Spinal cord (tissue), 9 donors: ENCODE measurements at regions not wholly inside any gene's neighbourhood (a gene's known extent, or its start where the extent isn't known, plus 50 kb on each side); places are given as distances from the start of the nearest gene placed in this dataset.
"Not testable (repeated sequence)": the region's sequence is repeated elsewhere in the genome, so short reads cannot be mapped to it uniquely, and the experiment has no call there.

Source experiments
- DNase-seq, 6 donors: peaks; one replicate each; pipeline versions ENCODE4 v3.0.0 to v3.0.0-alpha.2; 2013 to 2015; ENCODE audit warnings: low spot score in 6 of 6, low read depth in 4 of 6
- H3K27ac ChIP-seq: one replicate; pipeline ENCODE4 v1.5.1; 2013; ENCODE audit warnings: low read depth, low read length, control low read depth
- H3K27me3 ChIP-seq: one replicate; pipeline ENCODE4 v1.6.1; 2013; ENCODE audit warnings: low read length; ENCODE audit not compliant: control insufficient read depth, insufficient read depth
- H3K36me3 ChIP-seq: one replicate; pipeline ENCODE4 v1.6.1; 2013; ENCODE audit warnings: low read length; ENCODE audit not compliant: control insufficient read depth, insufficient read depth
- H3K4me1 ChIP-seq: one replicate; pipeline ENCODE4 v1.6.1; 2013; ENCODE audit warnings: low read length; ENCODE audit not compliant: control insufficient read depth, insufficient read depth
- H3K4me3 ChIP-seq: one replicate; pipeline ENCODE4 v1.5.1; 2013; ENCODE audit warnings: low read depth, low read length, control low read depth
- H3K9me3 ChIP-seq: one replicate; pipeline ENCODE4 v1.6.1; 2013; ENCODE audit warnings: low read length; ENCODE audit not compliant: control insufficient read depth, insufficient read depth
- WGBS: methylation state at CpG from one replicate; pipeline ENCODE4 v1.1.5; 2013; ENCODE audit warnings: missing lambda C conversion rate; ENCODE audit not compliant: insufficient coverage; 5-methylcytosine and 5-hydroxymethylcytosine counted together
- donor health status: healthy.

DNA sequence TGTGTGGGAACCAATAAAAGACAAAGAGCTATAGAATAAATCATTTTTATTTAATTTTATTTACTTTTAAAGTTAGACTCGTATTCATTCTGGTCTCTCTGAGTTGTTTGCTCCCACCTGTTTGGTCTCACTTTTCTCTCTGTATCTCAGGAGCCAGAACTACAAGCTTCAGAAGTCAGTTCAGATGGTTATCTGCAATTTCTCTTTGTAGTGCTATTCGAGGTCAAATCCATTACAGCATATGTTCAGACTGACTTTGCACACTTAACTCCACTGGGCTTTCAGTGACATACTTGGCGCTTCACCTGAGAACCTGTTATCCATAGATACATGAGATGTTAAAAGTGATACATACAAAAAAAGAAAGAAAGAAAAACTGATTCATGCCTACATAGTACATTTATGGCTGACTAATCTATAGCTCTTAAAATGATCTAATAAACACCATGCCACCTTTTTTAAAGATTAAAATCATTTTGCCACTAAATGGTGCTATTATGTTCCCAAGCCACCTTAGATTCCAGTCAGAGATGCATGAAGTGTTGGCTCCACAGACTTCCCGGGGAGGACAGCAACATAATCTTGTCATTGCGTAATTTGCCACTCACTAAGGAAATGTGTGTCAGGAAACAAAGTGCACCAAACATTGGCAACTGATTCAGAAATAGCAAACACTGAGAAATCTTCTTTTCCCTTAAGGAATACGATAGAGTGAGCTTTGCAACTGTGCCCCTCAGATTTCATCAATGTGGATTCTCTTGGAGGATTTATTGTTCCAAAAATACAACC lies 396.7 kb downstream of the HACE1 start:
- Histone ChIP-seq H3K4me1 (no peaks in the 10 kb centered on the region), H3K27ac (no peak overlapping the region), H3K27me3 (no peaks in the 10 kb centered on the region), H3K36me3 (no peaks in the 10 kb centered on the region), H3K9me3 (no peaks in the 10 kb centered on the region), H3K4me3 (no peak overlapping the region)
- no peak for DNase-seq
- 71% methylated on average over 2 of the region's 6 CpGs for WGBS

DNA sequence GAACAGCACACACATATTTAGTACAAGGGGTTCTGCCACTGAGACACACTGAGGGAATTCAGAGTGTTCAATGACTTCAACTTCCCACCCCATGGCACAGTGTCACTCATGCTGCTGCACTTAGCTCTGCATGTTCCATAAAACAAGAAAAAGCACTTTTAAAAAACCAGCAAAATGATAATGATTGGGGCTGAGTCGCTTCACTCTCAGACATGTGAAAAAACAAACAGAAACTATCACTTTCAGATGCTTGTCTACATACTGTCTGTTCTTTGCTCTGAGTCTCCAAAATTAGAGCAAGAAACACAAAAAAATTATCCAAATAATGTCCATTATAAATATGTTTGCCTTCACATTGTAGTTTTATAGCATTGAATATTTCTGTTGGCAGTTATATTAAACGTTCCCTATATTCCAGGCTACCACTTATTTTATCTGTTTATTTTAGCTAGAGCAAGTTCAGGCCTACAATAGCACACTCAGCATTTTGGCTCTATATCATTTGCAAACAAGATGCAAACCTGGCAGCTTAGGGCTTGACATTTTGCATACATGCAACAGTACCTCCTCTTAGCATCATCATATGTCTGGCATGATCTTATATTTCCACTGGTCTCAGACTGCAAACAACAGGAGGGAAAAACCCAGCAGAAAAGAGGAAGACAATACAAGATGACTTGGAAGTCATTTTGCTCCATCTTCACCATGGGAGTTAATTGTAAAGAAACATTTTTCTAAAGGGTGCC lies 398.8 kb downstream of the HACE1 start:
- H3K36me3 ChIP-seq = no peaks in the 10 kb centered on the region
- no peaks in the 10 kb centered on the region for H3K27me3 ChIP-seq
- H3K4me1 ChIP-seq = no peaks in the 10 kb centered on the region
- no peaks in the 10 kb centered on the region for H3K9me3 ChIP-seq
- no peak overlapping the region for H3K27ac ChIP-seq
- WGBS = no CpG with 5 or more reads among the region's 2 CpGs
- no peak overlapping the region for H3K4me3 ChIP-seq
- DNase-seq = peak in 1 of 6 donors; percentile 46

DNA sequence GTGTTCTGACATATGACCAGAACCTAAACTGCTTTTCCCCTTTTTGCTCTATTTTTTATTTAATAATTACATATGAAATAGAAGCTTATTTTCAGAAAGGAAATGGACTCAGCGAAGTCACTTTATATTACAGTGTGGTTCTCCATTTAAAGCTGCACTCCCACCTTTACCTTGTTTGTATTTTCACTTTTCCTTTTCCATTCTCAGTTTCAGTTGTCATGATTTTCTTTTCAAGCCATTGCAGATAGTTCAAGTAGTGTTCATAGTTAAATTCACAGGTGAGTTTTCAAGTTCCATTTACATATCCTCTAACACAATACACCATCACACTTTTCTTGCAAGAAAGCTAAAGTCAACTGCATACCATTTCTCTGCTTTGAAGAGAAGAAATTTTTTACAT lies 400.2 kb downstream of the HACE1 start:
- Histone ChIP-seq H3K9me3 (no peaks in the 10 kb centered on the region), H3K36me3 (no peaks in the 10 kb centered on the region), H3K4me3 (no peak overlapping the region), H3K4me1 (no peaks in the 10 kb centered on the region), H3K27me3 (no peaks in the 10 kb centered on the region), H3K27ac (no peak overlapping the region)
- no CpG with 5 or more reads among the region's 1 CpG for WGBS
- DNase-seq = no peak

DNA sequence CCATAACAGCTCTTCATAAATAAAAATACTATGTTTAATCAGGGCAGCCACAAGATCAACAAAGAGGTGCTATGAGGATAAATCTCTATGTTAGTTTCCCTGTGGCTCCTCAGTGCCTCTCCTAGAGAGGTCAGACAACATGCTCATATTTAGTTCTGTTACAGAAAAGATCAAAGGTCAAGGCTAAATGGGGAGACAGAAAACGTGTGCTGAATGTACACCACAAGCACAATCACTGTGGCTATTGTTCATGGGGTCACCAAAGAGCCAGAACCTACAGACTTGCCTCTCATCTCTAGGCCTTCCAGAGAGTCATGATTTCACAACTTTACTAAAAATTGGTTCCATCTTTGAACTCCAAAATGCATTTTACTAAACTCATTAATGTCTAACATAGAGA lies 409.8 kb downstream of the HACE1 start:
- no peak overlapping the region for H3K4me3 ChIP-seq
- WGBS = 17% methylated on average over 1 of the region's 1 CpG
- no peak overlapping the region for H3K27ac ChIP-seq
- H3K9me3 ChIP-seq = no peaks in the 10 kb centered on the region
- no peak for DNase-seq
- H3K4me1 ChIP-seq = no peaks in the 10 kb centered on the region
- H3K27me3 ChIP-seq = no peaks in the 10 kb centered on the region
- H3K36me3 ChIP-seq = no peaks in the 10 kb centered on the region

DNA sequence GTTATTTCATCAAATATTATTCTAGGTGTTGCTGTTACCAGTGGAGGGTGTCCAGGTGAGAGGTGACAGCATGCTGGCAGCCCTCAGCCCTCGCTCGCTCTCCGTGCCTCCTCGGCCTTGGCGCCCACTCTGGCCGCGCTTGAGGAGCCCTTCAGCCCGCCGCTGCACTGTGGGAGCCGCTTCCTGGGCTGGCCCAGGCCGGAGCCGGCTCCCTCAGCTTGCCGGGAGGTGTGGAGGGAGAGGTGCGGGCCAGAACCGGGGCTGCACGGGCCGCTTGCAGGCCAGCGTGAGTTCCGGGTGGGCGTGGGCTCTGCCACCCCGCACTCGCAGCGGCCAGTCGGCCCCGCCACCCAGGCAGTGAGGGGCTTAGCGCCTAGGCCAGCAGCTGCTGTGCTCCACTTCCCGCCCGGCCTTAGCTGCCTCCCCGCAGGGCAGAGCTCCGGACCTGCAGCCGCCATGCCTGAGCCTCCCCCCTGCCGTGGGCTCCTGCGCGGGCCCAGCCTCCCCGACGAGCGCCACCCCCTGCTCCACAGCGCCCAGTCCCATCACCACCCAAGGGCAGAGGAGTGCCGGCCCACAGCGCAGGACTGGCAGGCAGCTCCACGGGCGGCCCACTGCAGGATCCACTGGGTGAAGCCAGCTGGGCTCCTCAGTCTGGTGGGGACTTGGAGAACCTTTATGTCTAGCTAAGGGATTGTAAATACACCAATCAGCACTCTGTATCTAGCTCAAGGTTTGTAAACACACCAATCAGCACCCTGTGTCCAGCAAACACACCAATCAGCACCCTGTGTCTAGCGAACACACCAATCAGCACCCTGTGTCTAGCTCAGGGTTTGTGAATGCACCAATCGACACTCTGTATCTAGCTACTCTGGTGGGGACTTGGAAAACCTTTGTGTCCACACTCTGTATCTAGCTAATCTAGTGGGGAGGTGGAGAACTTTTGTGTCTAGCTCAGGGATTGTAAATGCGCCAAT lies 413.3 kb downstream of the HACE1 start:
- 94% methylated on average over 37 of the region's 45 CpGs for WGBS
- DNase-seq, H3K27me3 ChIP-seq, H3K36me3 ChIP-seq, H3K4me1 ChIP-seq, H3K9me3 ChIP-seq, H3K27ac ChIP-seq, H3K4me3 ChIP-seq: not testable (repeated sequence)

DNA sequence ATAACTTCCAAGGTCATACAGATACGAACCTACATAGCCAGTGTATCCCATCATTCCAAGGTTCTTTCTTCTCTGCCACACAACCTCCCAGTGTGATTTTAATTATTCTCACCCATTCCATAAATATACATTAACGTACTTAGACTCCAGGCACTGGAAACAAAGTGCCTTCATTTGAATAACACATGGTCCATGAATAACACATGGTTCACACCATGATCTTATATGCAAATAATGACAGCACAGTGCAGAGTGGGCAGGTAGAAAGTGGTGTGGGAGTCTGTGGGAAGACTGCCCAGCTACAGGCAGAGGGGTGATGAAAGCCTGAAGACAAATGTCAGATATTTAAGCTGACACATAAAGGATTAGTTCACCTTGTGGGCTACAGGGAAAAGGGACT lies 425.2 kb downstream of the HACE1 start:
- no peaks in the 10 kb centered on the region for H3K9me3 ChIP-seq
- no peak overlapping the region for H3K27ac ChIP-seq
- no peak overlapping the region for H3K4me3 ChIP-seq
- peak in 2 of 6 donors; percentile 28 to 37 for DNase-seq
- H3K4me1 ChIP-seq = no peaks in the 10 kb centered on the region
- H3K27me3 ChIP-seq = no peaks in the 10 kb centered on the region
- no peaks in the 10 kb centered on the region for H3K36me3 ChIP-seq
- 55% methylated on average over 1 of the region's 2 CpGs for WGBS

DNA sequence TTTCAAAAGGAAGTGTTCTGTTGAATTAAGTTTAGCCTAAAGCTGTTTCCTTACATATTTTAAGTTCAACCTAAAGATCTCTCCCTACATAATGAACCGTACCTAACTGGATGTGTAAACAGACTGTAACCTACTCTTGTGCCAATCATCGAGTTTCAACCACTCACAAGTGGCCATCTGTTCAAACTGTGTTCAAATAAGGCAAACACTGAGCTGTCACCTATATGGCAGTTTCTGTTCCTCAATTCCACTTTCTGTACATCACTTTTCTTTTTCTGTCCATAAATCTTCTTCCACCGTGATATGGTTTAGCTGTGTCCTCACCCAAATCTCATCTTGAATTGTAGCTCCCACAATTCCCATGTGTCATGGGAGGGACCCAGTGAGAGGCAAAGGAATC lies 428.6 kb downstream of the HACE1 start:
- H3K4me3 ChIP-seq = no peak overlapping the region
- H3K4me1 ChIP-seq = no peaks in the 10 kb centered on the region
- H3K36me3 ChIP-seq = no peaks in the 10 kb centered on the region
- no peaks in the 10 kb centered on the region for H3K9me3 ChIP-seq
- DNase-seq = no peak
- WGBS = 83% methylated on average over 2 of the region's 3 CpGs
- H3K27me3 ChIP-seq = no peaks in the 10 kb centered on the region
- no peak overlapping the region for H3K27ac ChIP-seq

DNA sequence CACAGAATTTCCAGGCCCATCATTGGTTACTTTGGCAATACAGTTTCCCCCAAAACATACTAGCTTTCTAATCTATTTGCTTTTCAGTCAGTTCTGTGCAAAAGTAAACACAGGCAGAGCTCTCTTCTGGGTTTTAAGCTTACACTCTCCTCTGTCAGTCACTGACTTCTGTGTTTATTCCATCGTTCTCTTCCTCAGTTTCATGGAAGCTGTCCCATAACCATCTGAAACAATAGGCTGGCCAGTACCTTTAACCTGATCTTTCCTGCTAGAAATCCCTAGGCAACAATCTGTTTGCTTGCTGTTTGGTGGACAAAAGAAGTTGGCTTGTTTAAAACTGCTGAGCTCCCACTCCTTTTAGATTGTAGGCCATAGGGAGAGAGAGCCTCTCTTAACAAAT lies 431.5 kb downstream of the HACE1 start:
- DNase-seq = no peak
- WGBS = 50% methylated on average over 1 of the region's 1 CpG
- no peaks in the 10 kb centered on the region for H3K36me3 ChIP-seq

DNA sequence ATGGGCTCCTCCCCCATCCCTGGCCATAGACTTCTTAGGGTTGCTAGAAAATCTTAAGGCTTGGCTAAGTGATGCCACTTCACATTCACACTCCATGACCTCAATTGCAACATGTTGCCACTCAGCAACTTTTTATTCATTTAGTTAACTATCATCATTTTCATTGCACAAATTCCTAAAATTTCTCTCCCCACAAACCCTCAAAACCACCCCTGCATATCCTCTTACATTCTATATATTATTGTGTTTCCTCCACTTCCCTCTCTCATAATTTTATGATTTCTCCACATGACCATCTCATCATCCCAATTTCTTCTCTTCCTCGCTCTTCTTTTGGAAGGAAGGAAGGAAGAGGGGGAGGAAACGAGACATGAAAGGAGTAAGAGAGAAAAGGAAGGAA lies 436.0 kb downstream of the HACE1 start:
- DNase-seq = no peak
- H3K27ac ChIP-seq = no peak overlapping the region
- no peaks in the 10 kb centered on the region for H3K27me3 ChIP-seq
- H3K9me3 ChIP-seq = no peaks in the 10 kb centered on the region
- no peaks in the 10 kb centered on the region for H3K36me3 ChIP-seq
- no peaks in the 10 kb centered on the region for H3K4me1 ChIP-seq
- no peak overlapping the region for H3K4me3 ChIP-seq
- no CpG with 5 or more reads among the region's 2 CpGs for WGBS

More for the DNA sequence above, 431.5 kb downstream of the HACE1 start:
- Histone ChIP-seq H3K4me1 (no peaks in the 10 kb centered on the region), H3K27ac (no peak overlapping the region), H3K4me3 (no peak overlapping the region), H3K27me3 (no peaks in the 10 kb centered on the region), H3K9me3 (no peaks in the 10 kb centered on the region)
